NT2/D1 (cell line): ENCODE measurements at regions not wholly inside any gene's neighbourhood (a gene's known extent, or its start where the extent isn't known, plus 50 kb on each side); places are given as distances from the start of the nearest gene placed in this dataset.

Source experiments
- SUZ12 ChIP-seq: IDR thresholded peaks from 2 replicates; pipeline ENCODE4 v1.6.1; 2011; ENCODE audit not compliant: insufficient read length, insufficient read depth; ENCODE audit errors: extremely low read depth
- YY1 ChIP-seq: IDR thresholded peaks from 2 replicates; pipeline ENCODE4 v1.6.1; 2011; ENCODE audit not compliant: insufficient read length, insufficient read depth
- ZNF274 ChIP-seq: IDR thresholded peaks from 2 replicates; pipeline ENCODE4 v1.6.1; 2011; ENCODE audit warnings: mild to moderate bottlenecking, low read depth, low read length

DNA sequence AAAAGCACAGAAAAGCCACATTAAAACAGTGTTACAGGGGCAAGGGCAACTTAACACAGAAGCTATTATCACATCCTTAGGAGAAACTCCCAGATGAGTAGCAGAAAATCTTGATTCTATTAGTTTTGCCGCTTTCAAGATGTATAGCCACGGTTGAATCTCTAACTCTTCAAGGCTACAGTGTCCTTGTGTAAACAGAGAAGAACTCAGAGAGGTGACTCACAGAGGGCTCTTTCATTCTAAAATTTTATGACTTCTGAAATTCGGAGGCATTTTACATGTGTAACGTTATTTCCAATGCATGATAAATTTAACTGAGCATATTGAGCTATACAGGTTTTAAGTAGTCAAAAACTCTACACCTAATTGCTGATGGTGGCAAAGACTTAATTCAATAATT, 846.6 kb downstream of the GBE1 start:
- no peak for TF ChIP-seq SUZ12
- no peak for TF ChIP-seq ZNF274
- no peak for TF ChIP-seq YY1
